ENCODE measurements at regions not wholly inside any gene's neighbourhood (a gene's known extent, or its start where the extent isn't known, plus 50 kb on each side); places are given as distances from the start of the nearest gene placed in this dataset.

GRCh38 chr4:147425019-147425418 is 55.9 kb upstream of the EDNRA start:
- DNase-seq (ENCODE audit: low read depth): no peak

DNA sequence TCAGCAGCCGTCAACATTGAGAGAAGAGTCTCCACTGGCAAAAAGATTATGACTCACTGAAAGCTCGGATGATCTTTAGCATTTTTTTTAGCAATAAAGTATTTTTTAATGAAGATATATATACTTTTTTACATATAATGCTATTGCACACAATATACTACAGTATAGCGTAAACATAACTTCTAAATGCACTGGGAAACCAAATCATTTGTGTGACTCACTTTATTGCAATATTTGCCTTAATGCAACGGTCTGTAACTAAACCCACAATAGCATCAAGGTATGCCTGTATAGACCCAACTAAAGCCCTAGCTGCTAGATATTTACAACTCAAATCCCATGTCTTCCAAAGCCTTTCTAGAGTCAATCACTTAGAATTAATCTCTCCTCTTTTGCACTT is 52.3 kb upstream of the EDNRA start:
- DNase-seq (ENCODE audit: low read depth): no peak

- no peak for DNase-seq (ENCODE audit: low read depth)
These were observed 50.8 kb upstream of the EDNRA start for GRCh38 chr4:147430111-147430510.

Data from ELR (cell line).